Fibroblast of lung (primary cell): ENCODE measurements at regions not wholly inside any gene's neighbourhood (a gene's known extent, or its start where the extent isn't known, plus 50 kb on each side); places are given as distances from the start of the nearest gene placed in this dataset.

Experiments used
- DNase-seq, 2 donors: peaks; one replicate each; pipeline versions ENCODE4 v3.0.0 to v3.0.0-alpha.2; 2010; ENCODE audit warnings: low read depth in 2 of 2
- H2AFZ ChIP-seq: 2 replicates; pipeline ENCODE4 v1.5.1; 2012; ENCODE audit warnings: low read length, control low read depth, inconsistent platforms
- H3K27ac ChIP-seq: 2 replicates; pipeline ENCODE4 v1.5.1; 2011; ENCODE audit warnings: low read length, control low read depth; ENCODE audit not compliant: insufficient read depth
- H3K27me3 ChIP-seq: 2 replicates; pipeline ENCODE4 v1.5.1; 2011; ENCODE audit warnings: mild to moderate bottlenecking, low read length; ENCODE audit not compliant: control insufficient read depth, insufficient read depth
- H3K36me3 ChIP-seq: 2 replicates; pipeline ENCODE4 v1.5.1; 2011; ENCODE audit warnings: low read length; ENCODE audit not compliant: control insufficient read depth, insufficient read depth
- H3K4me1 ChIP-seq: 2 replicates; pipeline ENCODE4 v1.5.1; 2011; ENCODE audit warnings: low read length; ENCODE audit not compliant: control insufficient read depth, insufficient read depth; ENCODE audit errors: extremely low read depth
- H3K4me2 ChIP-seq: 2 replicates; pipeline ENCODE4 v1.5.1; 2011; ENCODE audit warnings: low read length, control low read depth; ENCODE audit not compliant: insufficient read depth; ENCODE audit errors: extremely low read depth
- H3K4me3 ChIP-seq, 4 experiments: fragments of 200-600 bp in 1 of 4; sonication (generic) in 1 of 4; replicated peaks in 1 of 4; 2 replicates each; pipeline ENCODE4 v1.5.1; 2011 to 2016; ENCODE audit warnings: low read length in 4 of 4, low read depth in 3 of 4, mild to moderate bottlenecking in 3 of 4, control low read depth in 2 of 4, inconsistent platforms in 1 of 4, mixed read lengths in 1 of 4; ENCODE audit not compliant: insufficient read depth in 1 of 4; ENCODE audit errors: control extremely low read depth in 1 of 4
- H3K79me2 ChIP-seq: 2 replicates; pipeline ENCODE4 v1.5.1; 2012; ENCODE audit warnings: mild to moderate bottlenecking, low read length, inconsistent platforms; ENCODE audit not compliant: control insufficient read depth, insufficient read depth
- H3K9ac ChIP-seq: 2 replicates; pipeline ENCODE4 v1.5.1; 2011; ENCODE audit warnings: mild to moderate bottlenecking, low read length, control low read depth; ENCODE audit not compliant: insufficient read depth
- H3K9me3 ChIP-seq: 2 replicates; pipeline ENCODE4 v1.5.1; 2012; ENCODE audit warnings: low read depth, low read length; ENCODE audit not compliant: control insufficient read depth, insufficient read depth
- H4K20me1 ChIP-seq: 2 replicates; pipeline ENCODE4 v1.5.1; 2011; ENCODE audit warnings: low read length; ENCODE audit not compliant: control insufficient read depth, insufficient read depth; ENCODE audit errors: extremely low read depth
- CTCF ChIP-seq, 2 donors: IDR thresholded peaks in 1 of 2; conservative IDR thresholded peaks in 1 of 2; 1 replicate in 1 of 2; 2 replicates in 1 of 2; pipeline ENCODE4 v1.5.1; 2011 to 2012; ENCODE audit warnings: low read length in 2 of 2, control low read depth in 1 of 2, inconsistent platforms in 1 of 2, low read depth in 1 of 2, mild to moderate bottlenecking in 1 of 2
- EZH2 ChIP-seq: IDR thresholded peaks from 2 replicates; pipeline ENCODE4 v1.5.1; 2012; ENCODE audit warnings: low read length, control low read depth, mild to moderate bottlenecking; ENCODE audit errors: missing control alignments

- no peak overlapping the region for H3K4me3 ChIP-seq
- no peaks in the 10 kb centered on the region for H3K36me3 ChIP-seq
- TF ChIP-seq CTCF (conservative IDR thresholded peaks at IDR 0.05 in 1 of 2, IDR thresholded peaks at IDR 0.05 in 1 of 2; ENCODE audit: low read depth in 1 of 2, low read length in 2 of 2) (no peak), EZH2 (no peak)
- H3K4me2 ChIP-seq, result no peak overlapping the region
- no peak overlapping the region for H3K27ac ChIP-seq
- no peak for DNase-seq
- H3K27me3 ChIP-seq, result no peaks in the 10 kb centered on the region
- H3K4me1 ChIP-seq, result no peaks in the 10 kb centered on the region
- no peaks in the 10 kb centered on the region for H3K9me3 ChIP-seq
- no peaks in the 10 kb centered on the region for H3K79me2 ChIP-seq
- H3K9ac ChIP-seq, result no peak overlapping the region
- H4K20me1 ChIP-seq, result no peaks in the 10 kb centered on the region
- no peak overlapping the region for H2AFZ ChIP-seq
Measured at GRCh38 chr16:79407005-79407404, 193.5 kb downstream of the MAF start.

- Histone ChIP-seq H3K4me1 (no peaks in the 10 kb centered on the region), H3K27me3 (no peaks in the 10 kb centered on the region), H3K4me3 (no peak overlapping the region), H2AFZ (no peak overlapping the region), H3K79me2 (no peaks in the 10 kb centered on the region), H3K9me3 (no peaks in the 10 kb centered on the region), H3K36me3 (no peaks in the 10 kb centered on the region), H4K20me1 (no peaks in the 10 kb centered on the region), H3K9ac (no peak overlapping the region), H3K4me2 (no peak overlapping the region), H3K27ac (no peak overlapping the region)
- no peak for DNase-seq
- TF ChIP-seq EZH2, result no peak
- no peak for TF ChIP-seq CTCF (conservative IDR thresholded peaks at IDR 0.05 in 1 of 2, IDR thresholded peaks at IDR 0.05 in 1 of 2; ENCODE audit: low read depth in 1 of 2, low read length in 2 of 2)
Measured at GRCh38 chr16:79404571-79404970, 196.0 kb downstream of the MAF start.

DNA sequence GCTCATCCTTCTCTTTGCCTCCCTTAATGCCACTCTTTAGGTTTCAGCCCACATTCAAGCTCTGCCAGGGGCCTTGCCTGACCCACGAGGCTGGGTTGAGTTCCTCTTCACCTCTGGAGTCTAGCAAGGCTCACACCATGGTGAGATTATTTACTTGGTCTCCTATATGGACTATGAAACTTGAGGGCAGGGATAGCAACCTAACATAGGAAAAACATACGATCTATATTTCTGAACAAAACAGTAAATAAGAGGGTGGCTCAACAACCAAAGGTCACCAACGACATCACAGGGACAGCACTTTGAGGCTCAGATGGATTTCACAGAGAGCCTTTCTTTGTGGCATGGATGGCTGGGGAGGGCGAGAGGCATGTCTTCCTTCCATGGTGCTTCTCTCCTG, 197.0 kb downstream of the MAF start:
- no peak for DNase-seq
- H3K27ac ChIP-seq, result no peak overlapping the region
- H3K9ac ChIP-seq, result no peak overlapping the region
- no peak overlapping the region for H2AFZ ChIP-seq
- H4K20me1 ChIP-seq, result no peaks in the 10 kb centered on the region
- no peaks in the 10 kb centered on the region for H3K79me2 ChIP-seq
- no peak overlapping the region for H3K4me3 ChIP-seq
- no peaks in the 10 kb centered on the region for H3K9me3 ChIP-seq
- no peak overlapping the region for H3K4me2 ChIP-seq
- H3K4me1 ChIP-seq, result no peaks in the 10 kb centered on the region
- TF ChIP-seq EZH2 (no peak), CTCF (conservative IDR thresholded peaks at IDR 0.05 in 1 of 2, IDR thresholded peaks at IDR 0.05 in 1 of 2; ENCODE audit: low read depth in 1 of 2, low read length in 2 of 2) (no peak)
- no peaks in the 10 kb centered on the region for H3K36me3 ChIP-seq
- no peaks in the 10 kb centered on the region for H3K27me3 ChIP-seq
